NCI-H524 (cell line): ENCODE measurements at regions not wholly inside any gene's neighbourhood (a gene's known extent, or its start where the extent isn't known, plus 50 kb on each side); places are given as distances from the start of the nearest gene placed in this dataset.
"Not testable (repeated sequence)": the region's sequence is repeated elsewhere in the genome, so short reads cannot be mapped to it uniquely, and the experiment has no call there.

ENCODE experiments used
- DNase-seq, 2 experiments: peaks; one replicate each; lab custom pipeline; 2025; lab: John Stamatoyannopoulos, UW

- no peak for DNase-seq
Observed at GRCh38 chr2:226126104-226126503, 673.5 kb downstream of the IRS1 start.

GRCh38 chr2:226125176-226125883 lies 674.3 kb downstream of the IRS1 start:
- DNase-seq: no peak

- no peak for DNase-seq
Observed at GRCh38 chr2:226124548-226125011, 675.0 kb downstream of the IRS1 start.

- DNase-seq: no peak
Observed at GRCh38 chr2:226123300-226123699, 676.3 kb downstream of the IRS1 start.

- DNase-seq: no peak
Observed at GRCh38 chr2:226122041-226122440, 677.6 kb downstream of the IRS1 start.

GRCh38 chr2:226121046-226121738 lies 678.4 kb downstream of the IRS1 start:
- no peak for DNase-seq

- no peak for DNase-seq
Observed at GRCh38 chr2:226118471-226119429, 680.9 kb downstream of the IRS1 start.

GRCh38 chr2:226117510-226118065 lies 682.0 kb downstream of the IRS1 start:
- no peak for DNase-seq

- DNase-seq: no peak
Observed at GRCh38 chr2:226116346-226116745, 683.3 kb downstream of the IRS1 start.

- DNase-seq: no peak
Observed at GRCh38 chr2:226115832-226116200, 683.8 kb downstream of the IRS1 start.

GRCh38 chr2:226115102-226115831 lies 684.4 kb downstream of the IRS1 start:
- no peak for DNase-seq

- no peak for DNase-seq
Observed at GRCh38 chr2:226114436-226114835, 685.2 kb downstream of the IRS1 start.

- DNase-seq: peak; percentile 0 to 24
Observed at GRCh38 chr2:226098861-226099745, 699.6 kb downstream of the NYAP2 start.

- no peak for DNase-seq
Observed at GRCh38 chr2:226095058-226095457, 695.5 kb downstream of the NYAP2 start.

GRCh38 chr2:226093364-226093763 lies 693.9 kb downstream of the NYAP2 start:
- no peak for DNase-seq

GRCh38 chr2:226088366-226088674 lies 688.8 kb downstream of the NYAP2 start:
- no peak for DNase-seq

- DNase-seq: no peak
Observed at GRCh38 chr2:226087505-226088365, 688.2 kb downstream of the NYAP2 start.

GRCh38 chr2:226087051-226087450 lies 687.5 kb downstream of the NYAP2 start:
- DNase-seq: no peak

GRCh38 chr2:226086190-226086589 lies 686.7 kb downstream of the NYAP2 start:
- no peak for DNase-seq

- DNase-seq: not testable (repeated sequence)
Observed at GRCh38 chr2:226085425-226085824, 685.9 kb downstream of the NYAP2 start.
